Activated T-cell treated with anti-CD3 and anti-CD28 coated beads, Interleukin-2, amount 50 U/mL, for 24 hours (primary cell): ENCODE measurements at regions not wholly inside any gene's neighbourhood (a gene's known extent, or its start where the extent isn't known, plus 50 kb on each side); places are given as distances from the start of the nearest gene placed in this dataset.

Source experiments
- DNase-seq: peaks from one replicate; pipeline ENCODE4 v3.0.0-alpha.2; 2020
- H3K27ac Mint-ChIP-seq: 2 replicates; pipeline ENCODE4 v1.8.0; 2020; ENCODE audit warnings: mild to moderate bottlenecking, mixed read lengths
- H3K27me3 Mint-ChIP-seq: 2 replicates; pipeline ENCODE4 v1.8.0; 2020; ENCODE audit warnings: mixed read lengths
- H3K36me3 Mint-ChIP-seq: 2 replicates; pipeline ENCODE4 v1.8.0; 2020; ENCODE audit warnings: low read depth, mixed read lengths
- H3K4me1 Mint-ChIP-seq: 2 replicates; pipeline ENCODE4 v1.8.0; 2020; ENCODE audit warnings: low read depth, mixed read lengths
- H3K4me3 Mint-ChIP-seq: 2 replicates; pipeline ENCODE4 v1.8.0; 2020; ENCODE audit warnings: mild to moderate bottlenecking, moderate library complexity, mixed read lengths
- H3K9me3 Mint-ChIP-seq: 2 replicates; pipeline ENCODE4 v1.8.0; 2020; ENCODE audit warnings: mixed read lengths

- peaks cover 12% of the 10 kb centered on the region for H3K27me3 Mint-ChIP-seq
- no peak overlapping the region for H3K27ac Mint-ChIP-seq
- no peaks in the 10 kb centered on the region for H3K36me3 Mint-ChIP-seq
- no peak overlapping the region for H3K4me3 Mint-ChIP-seq
- peaks cover 6% of the 10 kb centered on the region for H3K4me1 Mint-ChIP-seq
- H3K9me3 Mint-ChIP-seq = no peaks in the 10 kb centered on the region
- DNase-seq = no peak
Measured at GRCh38 chr5:74407701-74408100, 232.8 kb downstream of the ENC1 start.

GRCh38 chr5:74406844-74407243, 233.7 kb downstream of the ENC1 start:
- H3K4me1 Mint-ChIP-seq = peaks cover 9% of the 10 kb centered on the region
- H3K9me3 Mint-ChIP-seq = no peaks in the 10 kb centered on the region
- peaks cover 12% of the 10 kb centered on the region for H3K27me3 Mint-ChIP-seq
- no peak for DNase-seq
- H3K4me3 Mint-ChIP-seq = no peak overlapping the region
- no peak overlapping the region for H3K27ac Mint-ChIP-seq
- H3K36me3 Mint-ChIP-seq = no peaks in the 10 kb centered on the region

GRCh38 chr5:74405593-74405992, 234.9 kb downstream of the ENC1 start:
- Mint-ChIP-seq H3K27ac (no peak overlapping the region), H3K4me3 (no peak overlapping the region), H3K36me3 (no peaks in the 10 kb centered on the region), H3K27me3 (peaks cover 9% of the 10 kb centered on the region), H3K9me3 (no peaks in the 10 kb centered on the region), H3K4me1 (peaks cover 9% of the 10 kb centered on the region)
- no peak for DNase-seq

DNA sequence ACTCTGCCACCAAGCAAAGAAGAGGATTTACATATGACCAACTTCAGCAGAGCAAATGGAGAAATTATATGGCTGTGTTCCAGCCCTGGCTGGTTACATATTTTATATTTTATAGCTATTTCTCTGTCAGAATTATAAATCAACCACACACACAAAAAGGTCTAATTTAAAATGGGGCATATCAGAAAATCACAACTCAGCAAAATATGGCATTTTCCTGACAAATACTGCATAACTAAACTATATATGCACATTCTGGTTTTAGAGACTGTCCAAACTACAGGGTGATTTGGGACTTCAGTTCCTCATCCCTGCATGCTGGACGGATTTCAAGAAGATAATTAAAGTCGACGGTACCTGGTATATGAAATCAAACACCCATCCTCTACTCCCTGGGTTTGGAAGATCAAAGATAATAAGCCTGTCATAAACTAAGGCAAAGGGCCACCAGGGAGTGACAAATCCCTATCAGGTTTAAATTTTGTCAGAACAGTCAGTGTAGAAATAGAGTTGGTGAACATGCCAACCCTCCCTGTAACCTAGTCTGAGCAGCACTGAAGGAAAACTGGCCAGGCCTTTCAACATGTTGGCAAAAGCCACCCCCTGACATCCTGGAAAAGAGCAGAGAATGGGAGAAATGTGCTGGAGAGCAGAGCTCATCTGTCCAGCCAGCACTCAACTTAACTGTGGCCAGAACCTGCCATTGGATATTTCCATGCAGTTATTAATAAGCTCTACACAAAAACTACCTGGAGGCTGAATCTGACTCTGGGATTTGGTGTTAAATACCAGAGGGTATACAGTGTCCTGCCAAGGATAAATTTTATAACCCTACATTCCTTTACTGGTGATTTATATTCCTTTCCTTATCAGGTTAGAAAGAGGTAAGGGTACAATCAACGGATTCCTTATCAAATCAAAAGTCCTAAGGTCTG, 235.7 kb downstream of the ENC1 start:
- Mint-ChIP-seq H3K27ac (no peak overlapping the region), H3K27me3 (peaks cover 9% of the 10 kb centered on the region), H3K9me3 (no peaks in the 10 kb centered on the region), H3K4me3 (no peak overlapping the region), H3K4me1 (peaks cover 9% of the 10 kb centered on the region), H3K36me3 (no peaks in the 10 kb centered on the region)
- DNase-seq = no peak

GRCh38 chr5:74403771-74404170, 236.8 kb downstream of the ENC1 start:
- Mint-ChIP-seq H3K27me3 (peaks cover 3% of the 10 kb centered on the region), H3K27ac (no peak overlapping the region)

GRCh38 chr5:74402553-74402952, 238.0 kb downstream of the ENC1 start:
- H3K4me3 Mint-ChIP-seq = no peak overlapping the region
- H3K27me3 Mint-ChIP-seq = no peaks in the 10 kb centered on the region
- H3K27ac Mint-ChIP-seq = no peak overlapping the region
- no peaks in the 10 kb centered on the region for H3K9me3 Mint-ChIP-seq
- H3K36me3 Mint-ChIP-seq = no peaks in the 10 kb centered on the region
- no peak for DNase-seq
- peaks cover 9% of the 10 kb centered on the region for H3K4me1 Mint-ChIP-seq

More at GRCh38 chr5:74403771-74404170, 236.8 kb downstream of the ENC1 start:
- H3K4me3 Mint-ChIP-seq = no peak overlapping the region
- no peaks in the 10 kb centered on the region for H3K9me3 Mint-ChIP-seq
- DNase-seq = no peak
- no peaks in the 10 kb centered on the region for H3K36me3 Mint-ChIP-seq
- H3K4me1 Mint-ChIP-seq = peaks cover 9% of the 10 kb centered on the region

GRCh38 chr5:74401946-74402320, 238.6 kb downstream of the ENC1 start:
- DNase-seq = no peak
- H3K4me1 Mint-ChIP-seq = peaks cover 9% of the 10 kb centered on the region
- no peaks in the 10 kb centered on the region for H3K27me3 Mint-ChIP-seq
- no peaks in the 10 kb centered on the region for H3K9me3 Mint-ChIP-seq
- no peaks in the 10 kb centered on the region for H3K36me3 Mint-ChIP-seq
- no peak overlapping the region for H3K27ac Mint-ChIP-seq
- no peak overlapping the region for H3K4me3 Mint-ChIP-seq

- H3K27ac Mint-ChIP-seq = no peak overlapping the region
- H3K4me1 Mint-ChIP-seq = peaks cover 9% of the 10 kb centered on the region
- H3K4me3 Mint-ChIP-seq = no peak overlapping the region
- no peaks in the 10 kb centered on the region for H3K36me3 Mint-ChIP-seq
- H3K27me3 Mint-ChIP-seq = no peaks in the 10 kb centered on the region
- DNase-seq = no peak
- no peaks in the 10 kb centered on the region for H3K9me3 Mint-ChIP-seq
Measured at GRCh38 chr5:74401281-74401945, 239.1 kb downstream of the ENC1 start.

DNA sequence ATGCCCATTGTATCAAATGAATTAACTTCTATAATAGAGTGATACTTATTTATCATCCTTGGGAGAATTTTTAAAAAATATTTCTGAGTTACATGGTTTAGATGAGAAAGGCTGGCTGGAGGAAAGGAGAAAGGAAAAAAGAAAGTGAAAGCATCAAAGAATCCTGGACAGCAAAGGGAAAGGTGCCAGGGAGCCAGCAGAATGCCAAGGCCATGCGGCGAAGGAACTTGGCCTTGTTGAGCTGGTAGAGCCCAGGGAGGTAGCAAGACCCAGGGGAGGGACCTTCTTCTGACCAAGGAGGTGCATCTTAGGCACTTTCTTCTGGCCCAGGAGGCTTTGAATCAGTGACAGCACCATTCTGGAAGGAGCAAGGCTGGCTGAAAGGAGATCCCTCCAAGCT, 240.5 kb downstream of the ENC1 start:
- Mint-ChIP-seq H3K27me3 (no peaks in the 10 kb centered on the region), H3K36me3 (no peaks in the 10 kb centered on the region), H3K27ac (no peak overlapping the region), H3K4me1 (peaks cover 9% of the 10 kb centered on the region), H3K4me3 (no peak overlapping the region), H3K9me3 (no peaks in the 10 kb centered on the region)
- DNase-seq = no peak

DNA sequence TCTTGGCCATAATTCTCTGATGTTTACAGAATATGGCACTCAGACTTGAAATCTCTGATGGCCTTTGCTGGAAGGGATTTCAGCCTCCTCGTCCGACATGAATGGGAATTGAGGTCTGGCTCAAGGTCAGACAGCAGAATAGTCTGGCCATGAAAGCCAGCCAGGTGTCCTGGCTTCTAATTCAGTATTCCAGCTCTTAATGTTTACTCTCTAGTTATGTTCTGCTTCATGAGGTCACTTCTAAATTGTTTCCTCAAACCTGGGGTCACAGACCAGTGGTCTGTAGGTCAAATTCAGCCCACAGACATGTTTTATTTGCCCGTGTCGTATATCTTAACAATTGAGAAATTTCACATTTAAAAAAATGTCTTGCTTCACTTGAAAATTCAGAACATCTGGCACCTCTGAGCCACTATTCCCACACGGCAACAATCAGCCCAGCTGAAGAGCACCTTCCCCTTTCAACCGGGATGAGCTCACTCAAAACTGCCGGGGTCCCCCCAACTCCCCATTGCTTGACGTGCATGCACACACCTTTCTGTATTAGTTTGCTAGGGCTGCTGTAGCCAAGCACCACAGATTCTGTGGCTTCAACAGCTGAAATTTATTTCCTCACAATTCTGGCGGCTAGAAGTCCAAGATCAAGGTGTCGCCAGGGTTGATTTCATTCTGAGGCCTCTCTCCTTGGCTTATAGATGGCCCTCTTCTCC, 243.5 kb downstream of the ENC1 start:
- no peaks in the 10 kb centered on the region for H3K4me1 Mint-ChIP-seq
- H3K27ac Mint-ChIP-seq = no peak overlapping the region
- no peak for DNase-seq
- no peaks in the 10 kb centered on the region for H3K9me3 Mint-ChIP-seq
- no peaks in the 10 kb centered on the region for H3K36me3 Mint-ChIP-seq
- no peak overlapping the region for H3K4me3 Mint-ChIP-seq
- no peaks in the 10 kb centered on the region for H3K27me3 Mint-ChIP-seq

GRCh38 chr5:74394916-74395880, 245.3 kb downstream of the ENC1 start:
- no peak overlapping the region for H3K4me3 Mint-ChIP-seq

GRCh38 chr5:74394528-74394915, 246.0 kb downstream of the ENC1 start:
- H3K27ac Mint-ChIP-seq = no peak overlapping the region
- H3K4me3 Mint-ChIP-seq = no peak overlapping the region
- peaks cover 2% of the 10 kb centered on the region for H3K4me1 Mint-ChIP-seq
- H3K27me3 Mint-ChIP-seq = no peaks in the 10 kb centered on the region
- no peak for DNase-seq
- H3K36me3 Mint-ChIP-seq = no peaks in the 10 kb centered on the region
- no peaks in the 10 kb centered on the region for H3K9me3 Mint-ChIP-seq

More at GRCh38 chr5:74394916-74395880, 245.3 kb downstream of the ENC1 start:
- Mint-ChIP-seq H3K4me1 (peaks cover 2% of the 10 kb centered on the region), H3K36me3 (no peaks in the 10 kb centered on the region), H3K27me3 (no peaks in the 10 kb centered on the region), H3K9me3 (no peaks in the 10 kb centered on the region), H3K27ac (no peak overlapping the region)
- DNase-seq = no peak

GRCh38 chr5:74393943-74394342, 246.6 kb downstream of the ENC1 start:
- no peaks in the 10 kb centered on the region for H3K9me3 Mint-ChIP-seq
- H3K4me1 Mint-ChIP-seq = peaks cover 2% of the 10 kb centered on the region
- H3K4me3 Mint-ChIP-seq = no peak overlapping the region
- H3K36me3 Mint-ChIP-seq = no peaks in the 10 kb centered on the region
- H3K27me3 Mint-ChIP-seq = no peaks in the 10 kb centered on the region
- DNase-seq = no peak
- no peak overlapping the region for H3K27ac Mint-ChIP-seq
